GM18909 (cell line): ENCODE measurements at regions not wholly inside any gene's neighbourhood (a gene's known extent, or its start where the extent isn't known, plus 50 kb on each side); places are given as distances from the start of the nearest gene placed in this dataset.

Source experiments
- ATAC-seq: cut with Tn5 transposase; IDR thresholded peaks from one replicate; pipeline ENCODE4 v1.9.1; 2021; ENCODE audit warnings: mild to moderate bottlenecking; ENCODE audit not compliant: unreplicated experiment, poor library complexity

GRCh38 chr5:74332682-74333081 is 307.8 kb downstream of the ENC1 start:
- ATAC-seq = no peak

- ATAC-seq = no peak
Measured at GRCh38 chr5:74332006-74332405, 308.5 kb downstream of the ENC1 start.

- no peak for ATAC-seq
Measured at GRCh38 chr5:74328221-74328630, 312.3 kb downstream of the ENC1 start.

- no peak for ATAC-seq
Measured at GRCh38 chr5:74327339-74327685, 313.2 kb downstream of the ENC1 start.

DNA sequence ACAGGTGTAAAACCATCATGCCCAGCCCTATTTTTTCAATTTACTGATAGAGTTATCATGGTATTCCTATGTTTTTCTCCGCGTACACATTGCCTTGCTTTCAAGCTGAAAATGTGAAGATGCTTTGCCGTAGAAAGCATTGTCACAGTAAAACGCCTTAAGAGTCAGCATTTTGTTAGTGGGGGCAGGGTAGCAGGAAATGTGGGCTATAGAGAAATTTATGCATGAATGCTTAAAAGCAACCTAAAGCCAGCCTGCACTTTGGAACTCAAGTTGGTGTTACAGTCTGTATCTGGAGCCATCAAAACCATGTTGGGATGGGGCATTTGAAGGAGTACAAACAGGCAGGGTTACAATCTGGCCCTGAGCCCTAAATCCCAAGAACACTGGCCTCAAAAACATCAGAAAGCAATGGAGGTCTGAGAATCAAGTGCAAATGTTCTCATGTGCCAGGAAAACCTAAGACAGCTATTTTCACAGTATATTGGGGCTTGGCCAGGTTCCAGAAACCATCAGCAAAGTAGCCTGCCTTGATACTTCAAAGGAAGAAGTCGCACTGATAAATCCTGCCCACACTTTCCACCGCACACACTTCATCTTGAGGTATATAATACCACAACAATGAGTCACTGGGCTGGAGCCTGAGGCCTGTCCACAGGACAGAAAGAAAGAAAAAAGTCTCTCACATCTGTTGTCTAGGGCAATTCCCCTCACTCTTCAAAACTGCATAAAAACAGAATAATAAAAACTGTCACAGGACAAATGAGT is 313.8 kb downstream of the ENC1 start:
- ATAC-seq = peak; percentile 96

DNA sequence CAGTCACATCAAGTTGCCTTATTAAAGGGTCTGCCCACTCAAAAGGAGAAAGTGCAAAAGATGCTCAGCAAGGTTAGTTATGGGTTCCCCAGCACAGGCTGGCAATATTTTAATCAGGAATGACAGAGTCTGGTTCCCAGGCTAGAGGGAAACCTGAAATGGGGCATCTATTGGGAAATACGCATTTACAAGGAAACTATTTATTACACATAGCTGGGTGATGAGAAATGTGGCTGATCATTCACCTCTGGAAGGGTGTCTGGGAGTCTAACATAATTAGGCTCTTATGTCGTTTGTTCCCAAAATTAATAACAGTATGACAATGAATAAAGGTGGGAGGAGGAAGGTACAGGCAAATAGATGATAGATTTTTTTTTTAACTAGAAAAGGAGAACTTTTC is 314.7 kb downstream of the ENC1 start:
- no peak for ATAC-seq

GRCh38 chr5:74324556-74324955 is 316.0 kb downstream of the ENC1 start:
- ATAC-seq = no peak

DNA sequence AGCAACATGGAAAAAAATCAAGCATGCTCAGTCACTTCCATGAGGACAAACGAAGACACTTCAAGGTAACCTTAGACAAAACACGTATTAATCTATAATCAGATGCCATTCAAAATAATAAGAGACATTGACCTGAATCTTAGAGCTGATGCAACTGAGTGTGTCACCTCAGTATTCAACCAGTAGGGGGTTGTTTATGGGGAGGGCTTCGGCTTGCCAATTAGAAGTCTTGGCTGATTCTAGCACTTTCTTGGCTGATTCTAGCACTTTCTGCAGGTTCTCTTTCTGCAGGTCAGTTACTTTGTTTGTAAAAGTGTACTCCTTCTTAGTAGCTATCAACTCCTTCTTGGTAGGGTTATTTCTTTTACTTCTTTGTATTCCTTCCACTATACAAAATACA is 317.6 kb downstream of the ENC1 start:
- ATAC-seq = no peak

- no peak for ATAC-seq
Measured at GRCh38 chr5:74322191-74322590, 318.3 kb downstream of the ENC1 start.

DNA sequence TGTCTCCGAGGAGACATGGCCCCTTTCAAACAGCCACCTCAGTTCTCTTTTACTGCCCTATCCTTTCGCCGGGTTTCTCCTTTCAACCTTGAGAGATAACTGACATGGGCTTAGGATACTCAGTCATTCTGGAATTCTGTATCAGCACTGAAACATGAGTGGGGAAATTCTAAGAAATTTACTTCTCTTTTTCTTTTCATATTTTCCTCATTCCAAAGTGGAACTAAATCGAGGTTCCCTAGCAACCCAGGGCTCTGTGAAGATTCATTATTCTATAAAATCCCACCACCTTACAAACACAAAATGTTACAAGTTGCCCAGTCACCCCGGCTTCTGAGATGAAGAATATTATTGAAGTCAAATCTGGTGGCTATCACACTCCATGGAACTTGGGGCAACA is 319.2 kb downstream of the ENC1 start:
- ATAC-seq = no peak

GRCh38 chr5:74320526-74320925 is 320.0 kb downstream of the ENC1 start:
- ATAC-seq = no peak

DNA sequence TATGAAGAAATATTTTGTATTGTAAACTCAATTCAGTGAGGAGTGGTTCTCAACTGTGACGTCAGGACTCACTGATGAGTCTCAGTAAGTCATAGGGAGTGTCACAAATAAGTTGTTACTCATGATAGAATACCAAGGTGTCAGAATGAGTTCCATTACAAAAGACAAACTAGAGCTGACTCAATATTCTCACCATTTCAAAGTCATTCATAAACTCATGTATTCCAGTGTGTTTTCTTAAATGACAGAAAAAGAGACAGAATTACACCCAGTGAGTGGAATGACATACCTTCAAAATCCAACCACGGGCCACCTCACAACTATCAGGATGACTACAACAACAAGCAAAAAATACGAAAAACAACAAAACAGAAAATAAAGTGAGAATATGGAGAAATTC is 321.5 kb downstream of the ENC1 start:
- no peak for ATAC-seq

GRCh38 chr5:74316064-74316603 is 324.4 kb downstream of the ENC1 start:
- no peak for ATAC-seq

- no peak for ATAC-seq
Measured at GRCh38 chr5:74314906-74315305, 325.6 kb downstream of the ENC1 start.

DNA sequence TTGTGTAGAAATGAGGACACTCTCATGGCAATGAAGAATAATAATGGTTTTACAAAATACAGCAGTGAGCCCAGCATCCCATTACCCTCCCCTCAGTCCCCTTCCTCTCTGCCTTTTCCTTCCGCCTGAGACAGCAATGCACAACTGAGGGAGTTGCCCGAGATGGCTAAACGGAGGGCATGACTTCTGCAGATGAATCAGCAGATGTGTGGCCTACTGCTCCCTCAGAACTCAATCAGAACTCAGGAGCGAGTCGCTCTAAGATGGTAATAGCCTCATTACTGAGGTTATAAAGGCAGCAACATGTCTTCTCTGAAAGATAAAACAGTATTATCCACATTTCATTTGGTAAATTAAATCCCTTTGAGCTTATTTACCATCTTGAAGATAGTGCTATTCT is 326.6 kb downstream of the ENC1 start:
- no peak for ATAC-seq

GRCh38 chr5:74312746-74313145 is 327.8 kb downstream of the ENC1 start:
- no peak for ATAC-seq

DNA sequence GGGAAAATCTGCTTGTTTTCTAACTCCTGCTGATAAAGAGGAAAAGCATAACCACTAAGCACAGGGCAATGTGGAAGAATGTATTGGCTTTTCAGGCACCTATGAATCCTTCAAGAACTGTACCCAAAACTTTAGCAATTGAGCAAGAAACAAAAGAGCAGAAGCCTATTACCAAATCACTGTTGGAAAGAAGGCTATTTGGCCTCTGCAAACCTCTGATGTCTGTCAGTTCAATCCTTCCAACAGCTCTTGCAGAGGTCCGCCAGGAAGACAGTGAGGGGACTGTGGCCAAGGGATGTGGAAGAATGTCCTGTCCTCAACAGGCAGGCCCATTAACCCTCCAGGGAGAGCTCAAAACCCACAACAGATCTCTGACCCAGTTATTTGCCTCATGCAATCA is 328.6 kb downstream of the ENC1 start:
- ATAC-seq = no peak

GRCh38 chr5:74310997-74311930 is 329.3 kb downstream of the ENC1 start:
- ATAC-seq = no peak

DNA sequence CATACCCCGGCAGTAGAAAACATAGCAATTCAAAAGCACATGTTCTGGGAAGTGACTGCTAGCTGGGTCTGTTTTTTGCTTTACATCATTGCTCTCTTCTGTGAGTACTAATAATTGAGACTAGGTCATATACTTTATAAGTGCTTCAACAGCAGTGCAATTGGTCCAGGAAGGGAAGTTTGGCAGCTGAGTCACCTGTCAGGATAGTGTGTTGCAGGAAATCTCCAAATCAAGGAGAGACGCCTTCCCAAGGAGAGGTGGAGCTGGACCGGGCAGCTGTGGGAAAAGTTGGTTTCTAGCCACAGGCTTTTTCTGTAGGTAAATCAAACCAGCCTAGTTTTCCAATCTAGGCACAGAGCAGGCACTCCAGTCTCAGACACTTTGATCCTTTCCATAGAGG is 330.1 kb downstream of the ENC1 start:
- ATAC-seq = no peak

GRCh38 chr5:74309050-74309449 is 331.5 kb downstream of the ENC1 start:
- no peak for ATAC-seq

- no peak for ATAC-seq
Measured at GRCh38 chr5:74306845-74307244, 333.7 kb downstream of the ENC1 start.
